SK-N-SH treated with all-trans-retinoic acid at 6 μM for 48 hours (cell line): ENCODE measurements at regions not wholly inside any gene's neighbourhood (a gene's known extent, or its start where the extent isn't known, plus 50 kb on each side); places are given as distances from the start of the nearest gene placed in this dataset.

Experiments used
- ARNTL ChIP-seq: fragments of 450-650 bp; formaldehyde crosslinking; IDR thresholded peaks from 2 replicates; pipeline ENCODE4 v1.5.0; 2020; ENCODE audit warnings: low read depth, mild to moderate bottlenecking, moderate library complexity, borderline replicate concordance
- CSDC2 ChIP-seq: fragments of 250-450 bp; sonication (Bioruptor Pico); IDR thresholded peaks from 2 replicates; pipeline ENCODE4 v1.5.0; 2020; ENCODE audit warnings: mild to moderate bottlenecking, moderate library complexity
- GLIS3 ChIP-seq: fragments of 250-450 bp; sonication (Bioruptor Pico); IDR thresholded peaks from 2 replicates; pipeline ENCODE4 v1.5.0; 2020; ENCODE audit warnings: mild to moderate bottlenecking, moderate library complexity
- ISL1 ChIP-seq: fragments of 250-450 bp; sonication (Bioruptor Pico); IDR thresholded peaks from 2 replicates; pipeline ENCODE4 v2.1.2; 2022; ENCODE audit warnings: mild to moderate bottlenecking, moderate library complexity
- OSR1 ChIP-seq: fragments of 250-450 bp; sonication (Bioruptor Pico); IDR thresholded peaks from 2 replicates; pipeline ENCODE4 v1.8.0; 2022; ENCODE audit warnings: moderate library complexity, mild to moderate bottlenecking, inconsistent platforms
- PPARA ChIP-seq: fragments of 250-450 bp; sonication (Bioruptor Pico); IDR thresholded peaks from 2 replicates; pipeline ENCODE4 v1.5.0; 2020; ENCODE audit warnings: mild to moderate bottlenecking, borderline replicate concordance
- RARB ChIP-seq: fragments of 250-450 bp; sonication (Bioruptor Pico); IDR thresholded peaks from 2 replicates; pipeline ENCODE4 v1.8.0; 2021; ENCODE audit warnings: mild to moderate bottlenecking, moderate library complexity
- TCF4 ChIP-seq: fragments of 250-450 bp; sonication (Bioruptor Pico); IDR thresholded peaks from 2 replicates; pipeline ENCODE4 v1.8.0; 2021; ENCODE audit warnings: mild to moderate bottlenecking, moderate library complexity, borderline replicate concordance
- TSHZ2 ChIP-seq: fragments of 250-450 bp; sonication (Bioruptor Pico); IDR thresholded peaks from 2 replicates; pipeline ENCODE4 v1.5.0; 2020; ENCODE audit warnings: mild to moderate bottlenecking, moderate library complexity
- ZC3H10 ChIP-seq: fragments of 250-450 bp; sonication (Bioruptor Pico); IDR thresholded peaks from 2 replicates; pipeline ENCODE4 v1.5.1; 2021; ENCODE audit warnings: mild to moderate bottlenecking, moderate library complexity
- ZFP3 ChIP-seq: fragments of 250-450 bp; sonication (Bioruptor Pico); IDR thresholded peaks from 2 replicates; pipeline ENCODE4 v1.5.0; 2020; ENCODE audit warnings: mild to moderate bottlenecking, moderate library complexity
- ZFP30 ChIP-seq: fragments of 450-650 bp; formaldehyde crosslinking; IDR thresholded peaks from 2 replicates; pipeline ENCODE4 v1.5.0; 2022; ENCODE audit warnings: mild to moderate bottlenecking, moderate library complexity
- TF ChIP-seq, protein P1 (sequence below): fragments of 250-450 bp; sonication (Bioruptor Pico); IDR thresholded peaks from 2 replicates; pipeline ENCODE4 v1.8.0; 2020; ENCODE audit warnings: mild to moderate bottlenecking, moderate library complexity, borderline replicate concordance
- TF ChIP-seq, protein P2 (sequence below): fragments of 250-450 bp; sonication (Bioruptor Pico); IDR thresholded peaks from 2 replicates; pipeline ENCODE4 v1.5.1; 2021; ENCODE audit warnings: mild to moderate bottlenecking, moderate library complexity

DNA sequence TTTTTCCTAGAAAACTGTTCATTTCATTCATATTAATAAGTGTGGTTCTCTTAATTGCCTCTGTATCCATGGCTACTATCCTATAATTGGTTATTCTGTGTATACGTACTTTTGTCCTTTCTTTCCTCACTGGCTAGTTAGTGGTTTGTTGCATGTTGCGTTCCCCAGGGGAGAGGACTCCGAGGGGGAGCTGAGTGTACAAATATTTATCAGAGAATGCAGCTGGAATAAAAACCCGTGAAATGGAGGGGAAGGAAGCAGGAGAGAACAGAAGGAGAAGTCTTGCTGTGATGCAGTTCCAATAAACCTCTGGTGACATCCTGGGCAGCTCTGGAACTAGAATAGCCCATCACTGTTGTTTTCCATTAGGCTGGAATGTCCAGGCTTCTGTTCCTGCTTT, 117.1 kb upstream of the RGS6 start:
- no peak for TF ChIP-seq ZFP3 (CRISPR knock-in tag)
- TF ChIP-seq TSHZ2 (CRISPR knock-in tag), result no peak
- TF ChIP-seq OSR1, result no peak
- no peak for TF ChIP-seq ISL1 (CRISPR knock-in tag)
- no peak for TF ChIP-seq ZFP30 (CRISPR knock-in tag)
- TF ChIP-seq RARB (CRISPR knock-in tag), result no peak
- TF ChIP-seq, protein P1, sequence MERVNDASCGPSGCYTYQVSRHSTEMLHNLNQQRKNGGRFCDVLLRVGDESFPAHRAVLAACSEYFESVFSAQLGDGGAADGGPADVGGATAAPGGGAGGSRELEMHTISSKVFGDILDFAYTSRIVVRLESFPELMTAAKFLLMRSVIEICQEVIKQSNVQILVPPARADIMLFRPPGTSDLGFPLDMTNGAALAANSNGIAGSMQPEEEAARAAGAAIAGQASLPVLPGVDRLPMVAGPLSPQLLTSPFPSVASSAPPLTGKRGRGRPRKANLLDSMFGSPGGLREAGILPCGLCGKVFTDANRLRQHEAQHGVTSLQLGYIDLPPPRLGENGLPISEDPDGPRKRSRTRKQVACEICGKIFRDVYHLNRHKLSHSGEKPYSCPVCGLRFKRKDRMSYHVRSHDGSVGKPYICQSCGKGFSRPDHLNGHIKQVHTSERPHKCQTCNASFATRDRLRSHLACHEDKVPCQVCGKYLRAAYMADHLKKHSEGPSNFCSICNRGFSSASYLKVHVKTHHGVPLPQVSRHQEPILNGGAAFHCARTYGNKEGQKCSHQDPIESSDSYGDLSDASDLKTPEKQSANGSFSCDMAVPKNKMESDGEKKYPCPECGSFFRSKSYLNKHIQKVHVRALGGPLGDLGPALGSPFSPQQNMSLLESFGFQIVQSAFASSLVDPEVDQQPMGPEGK (CRISPR knock-in tag), result no peak
- TF ChIP-seq ARNTL (CRISPR knock-in tag), result no peak
- no peak for TF ChIP-seq PPARA
- TF ChIP-seq GLIS3, result no peak
- TF ChIP-seq CSDC2, result no peak
- TF ChIP-seq TCF4 (CRISPR knock-in tag), result no peak
- TF ChIP-seq, protein P2, sequence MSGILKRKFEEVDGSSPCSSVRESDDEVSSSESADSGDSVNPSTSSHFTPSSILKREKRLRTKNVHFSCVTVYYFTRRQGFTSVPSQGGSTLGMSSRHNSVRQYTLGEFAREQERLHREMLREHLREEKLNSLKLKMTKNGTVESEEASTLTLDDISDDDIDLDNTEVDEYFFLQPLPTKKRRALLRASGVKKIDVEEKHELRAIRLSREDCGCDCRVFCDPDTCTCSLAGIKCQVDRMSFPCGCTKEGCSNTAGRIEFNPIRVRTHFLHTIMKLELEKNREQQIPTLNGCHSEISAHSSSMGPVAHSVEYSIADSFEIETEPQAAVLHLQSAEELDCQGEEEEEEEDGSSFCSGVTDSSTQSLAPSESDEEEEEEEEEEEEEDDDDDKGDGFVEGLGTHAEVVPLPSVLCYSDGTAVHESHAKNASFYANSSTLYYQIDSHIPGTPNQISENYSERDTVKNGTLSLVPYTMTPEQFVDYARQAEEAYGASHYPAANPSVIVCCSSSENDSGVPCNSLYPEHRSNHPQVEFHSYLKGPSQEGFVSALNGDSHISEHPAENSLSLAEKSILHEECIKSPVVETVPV (CRISPR knock-in tag), result no peak
- no peak for TF ChIP-seq ZC3H10 (CRISPR knock-in tag)
